Neural progenitor cell (in vitro differentiated cells): ENCODE measurements at regions not wholly inside any gene's neighbourhood (a gene's known extent, or its start where the extent isn't known, plus 50 kb on each side); places are given as distances from the start of the nearest gene placed in this dataset.

Experiments
- EZH2 ChIP-seq: fragments of 200-600 bp; sonication (generic); IDR thresholded peaks from 2 replicates; pipeline ENCODE4 v1.6.1; 2017; ENCODE audit warnings: antibody characterized with exemption, mild to moderate bottlenecking, moderate library complexity
- TF ChIP-seq, protein P1 (sequence below): fragments of 200-600 bp; sonication (generic); IDR thresholded peaks from 2 replicates; pipeline ENCODE4 v1.5.1; 2017; ENCODE audit warnings: antibody characterized with exemption, mild to moderate bottlenecking

- no peak for TF ChIP-seq EZH2
- TF ChIP-seq, protein P1, sequence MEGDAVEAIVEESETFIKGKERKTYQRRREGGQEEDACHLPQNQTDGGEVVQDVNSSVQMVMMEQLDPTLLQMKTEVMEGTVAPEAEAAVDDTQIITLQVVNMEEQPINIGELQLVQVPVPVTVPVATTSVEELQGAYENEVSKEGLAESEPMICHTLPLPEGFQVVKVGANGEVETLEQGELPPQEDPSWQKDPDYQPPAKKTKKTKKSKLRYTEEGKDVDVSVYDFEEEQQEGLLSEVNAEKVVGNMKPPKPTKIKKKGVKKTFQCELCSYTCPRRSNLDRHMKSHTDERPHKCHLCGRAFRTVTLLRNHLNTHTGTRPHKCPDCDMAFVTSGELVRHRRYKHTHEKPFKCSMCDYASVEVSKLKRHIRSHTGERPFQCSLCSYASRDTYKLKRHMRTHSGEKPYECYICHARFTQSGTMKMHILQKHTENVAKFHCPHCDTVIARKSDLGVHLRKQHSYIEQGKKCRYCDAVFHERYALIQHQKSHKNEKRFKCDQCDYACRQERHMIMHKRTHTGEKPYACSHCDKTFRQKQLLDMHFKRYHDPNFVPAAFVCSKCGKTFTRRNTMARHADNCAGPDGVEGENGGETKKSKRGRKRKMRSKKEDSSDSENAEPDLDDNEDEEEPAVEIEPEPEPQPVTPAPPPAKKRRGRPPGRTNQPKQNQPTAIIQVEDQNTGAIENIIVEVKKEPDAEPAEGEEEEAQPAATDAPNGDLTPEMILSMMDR = no peak
Observed at GRCh38 chr20:5663396-5663795, 52.6 kb upstream of the GPCPD1 start.
